Urinary bladder (tissue), 3 donors: ENCODE measurements at regions not wholly inside any gene's neighbourhood (a gene's known extent, or its start where the extent isn't known, plus 50 kb on each side); places are given as distances from the start of the nearest gene placed in this dataset.

Experiments used
- DNase-seq: peaks from one replicate; pipeline ENCODE4 v3.0.0-alpha.2; 2015; ENCODE audit errors: extremely low spot score
- H3K27ac ChIP-seq: one replicate; pipeline ENCODE4 v1.5.1; 2013; ENCODE audit warnings: low read depth, mild to moderate bottlenecking, moderate library complexity
- H3K36me3 ChIP-seq: one replicate; pipeline ENCODE4 v1.6.1; 2013; ENCODE audit warnings: mild to moderate bottlenecking, moderate library complexity; ENCODE audit not compliant: insufficient read depth
- H3K4me1 ChIP-seq: one replicate; pipeline ENCODE4 v1.6.1; 2013; ENCODE audit warnings: mild to moderate bottlenecking, moderate library complexity; ENCODE audit not compliant: insufficient read depth
- H3K4me3 ChIP-seq: one replicate; pipeline ENCODE4 v1.5.1; 2013; ENCODE audit warnings: low read depth, low read length
- WGBS: extraction: QIAGEN DNeasy Blood & Tissue Kit; methylation state at CpG from one replicate; pipeline ENCODE4 v1.1.7; 2013; 5-methylcytosine and 5-hydroxymethylcytosine counted together
- donor health status: healthy with polysubstance abuse.
- donor health status: healthy.

GRCh38 chr4:111506706-111507105 lies 638.5 kb upstream of the FAM241A start:
- Histone ChIP-seq H3K4me1 (no peaks in the 10 kb centered on the region), H3K27ac (no peak overlapping the region), H3K36me3 (no peaks in the 10 kb centered on the region), H3K4me3 (no peak overlapping the region)
- DNase-seq, result no peak
- 72% methylated on average over 2 of the region's 2 CpGs for WGBS

- Histone ChIP-seq H3K27ac (no peak overlapping the region), H3K4me3 (no peak overlapping the region), H3K4me1 (no peaks in the 10 kb centered on the region), H3K36me3 (no peaks in the 10 kb centered on the region)
- no peak for DNase-seq
Measured at GRCh38 chr4:111510535-111510934, 634.7 kb upstream of the FAM241A start.

DNA sequence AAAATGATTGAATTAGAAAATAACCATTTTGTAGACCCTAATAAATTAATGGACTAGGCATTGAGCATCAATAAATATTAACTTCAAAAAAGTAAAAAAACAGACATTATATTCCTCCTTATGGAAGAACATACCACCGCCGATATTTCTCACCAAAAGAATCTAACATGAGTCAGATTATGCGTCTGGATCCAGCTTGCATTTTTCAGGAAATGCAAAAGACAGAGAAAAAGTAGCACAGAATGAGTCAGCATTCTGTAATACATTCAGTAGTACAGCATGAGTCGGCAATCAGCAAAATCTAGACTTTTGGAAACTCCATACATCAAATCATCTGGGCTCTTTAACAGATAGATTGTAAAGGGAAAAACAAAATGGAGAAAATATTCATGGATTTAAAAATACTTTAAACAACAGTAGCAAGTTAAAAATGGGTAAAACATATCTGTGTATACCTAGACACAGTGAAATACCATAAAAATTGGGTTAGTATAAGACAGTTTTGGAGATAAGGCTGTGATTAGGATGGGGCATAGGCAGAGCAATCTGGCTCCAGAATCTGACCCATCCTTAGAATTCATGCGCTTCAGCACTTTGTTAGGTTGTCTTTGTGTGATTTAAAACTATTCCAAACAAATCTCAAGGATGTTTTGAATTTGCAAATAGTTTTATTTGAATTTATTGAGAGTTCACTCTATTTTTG lies 633.0 kb upstream of the FAM241A start:
- Histone ChIP-seq H3K4me1 (no peaks in the 10 kb centered on the region), H3K4me3 (no peak overlapping the region), H3K27ac (no peak overlapping the region), H3K36me3 (no peaks in the 10 kb centered on the region)
- 79% methylated on average over 5 of the region's 5 CpGs for WGBS
- no peak for DNase-seq

GRCh38 chr4:111519683-111520082 lies 625.6 kb upstream of the FAM241A start:
- Histone ChIP-seq H3K27ac (no peak overlapping the region), H3K36me3 (no peaks in the 10 kb centered on the region), H3K4me3 (no peak overlapping the region), H3K4me1 (no peaks in the 10 kb centered on the region)
- no peak for DNase-seq
- WGBS, result 60% methylated on average over 5 of the region's 5 CpGs

DNA sequence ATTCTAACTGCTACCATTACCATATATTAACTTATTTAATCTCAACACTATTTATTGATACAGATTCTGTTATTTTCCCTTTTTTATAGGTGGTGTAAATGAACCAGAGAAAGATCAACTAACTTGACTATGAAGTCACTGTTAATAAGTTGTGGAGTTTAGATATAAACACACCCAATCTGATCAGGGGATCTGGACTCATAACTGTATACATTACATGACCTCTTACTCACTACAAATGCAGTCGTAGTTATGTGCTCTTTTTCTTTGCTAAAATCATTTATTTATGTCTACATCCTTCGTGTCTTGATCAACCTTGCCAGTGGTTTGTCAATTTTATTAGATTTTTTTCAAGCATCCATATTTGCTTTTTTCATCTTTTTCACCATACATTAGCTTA lies 614.8 kb upstream of the FAM241A start:
- no peak overlapping the region for H3K4me3 ChIP-seq
- 53% methylated on average over 2 of the region's 2 CpGs for WGBS
- DNase-seq, result no peak
- H3K27ac ChIP-seq, result no peak overlapping the region
- H3K4me1 ChIP-seq, result no peaks in the 10 kb centered on the region
- no peaks in the 10 kb centered on the region for H3K36me3 ChIP-seq

GRCh38 chr4:111535792-111536191 lies 609.5 kb upstream of the FAM241A start:
- no peak for DNase-seq
- H3K4me3 ChIP-seq, result no peak overlapping the region
- 19% methylated on average over 1 of the region's 1 CpG for WGBS

DNA sequence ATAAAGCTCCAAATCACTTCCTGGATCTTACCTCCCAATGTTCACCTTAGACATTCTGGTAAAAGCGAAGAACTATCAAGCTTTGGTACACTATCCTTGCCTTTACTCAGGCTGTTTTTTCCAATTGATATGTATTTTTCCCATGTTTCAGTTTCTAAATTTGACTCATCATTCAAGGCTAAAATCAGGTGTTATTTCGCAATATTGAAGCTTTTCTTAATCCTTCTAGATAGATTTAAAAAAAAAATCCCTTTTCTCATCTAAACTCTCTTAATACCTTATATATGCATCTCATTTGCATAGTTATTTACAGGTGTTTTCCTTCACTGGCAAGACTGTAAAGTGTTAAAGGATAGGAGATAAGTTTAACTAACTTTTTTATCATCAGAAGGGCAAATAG lies 608.1 kb upstream of the FAM241A start:
- no peak for DNase-seq
- no peak overlapping the region for H3K4me3 ChIP-seq
- 94% methylated on average over 2 of the region's 2 CpGs for WGBS

More at GRCh38 chr4:111535792-111536191, 609.5 kb upstream of the FAM241A start:
- no peaks in the 10 kb centered on the region for H3K4me1 ChIP-seq
- no peak overlapping the region for H3K27ac ChIP-seq
- no peaks in the 10 kb centered on the region for H3K36me3 ChIP-seq

GRCh38 chr4:111537871-111538270 lies 607.4 kb upstream of the FAM241A start:
- no peak overlapping the region for H3K27ac ChIP-seq
- 38% methylated on average over 3 of the region's 3 CpGs for WGBS
- DNase-seq, result no peak
- H3K4me3 ChIP-seq, result no peak overlapping the region
- H3K36me3 ChIP-seq, result no peaks in the 10 kb centered on the region
- H3K4me1 ChIP-seq, result no peaks in the 10 kb centered on the region

More for the DNA sequence above, 608.1 kb upstream of the FAM241A start:
- Histone ChIP-seq H3K27ac (no peak overlapping the region), H3K4me1 (no peaks in the 10 kb centered on the region), H3K36me3 (no peaks in the 10 kb centered on the region)

DNA sequence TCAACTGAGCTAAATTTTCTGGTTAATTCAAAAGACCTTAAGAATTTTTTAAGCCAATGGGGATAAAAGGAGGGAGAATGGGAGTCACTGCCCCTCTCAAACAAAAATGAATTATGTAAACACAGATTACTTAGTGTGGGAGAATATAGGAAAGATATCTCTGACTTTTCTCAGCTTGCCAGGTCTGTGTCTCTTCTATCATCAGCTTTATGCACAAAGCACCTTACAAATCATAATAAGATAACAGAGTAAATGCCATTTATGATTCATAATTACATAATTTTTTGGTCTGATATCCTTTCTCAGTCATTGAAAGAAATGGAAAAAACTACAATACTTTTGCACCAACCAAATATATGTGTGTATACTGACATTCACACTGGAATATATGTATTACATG lies 604.6 kb upstream of the FAM241A start:
- no peak overlapping the region for H3K4me3 ChIP-seq
- no peak for DNase-seq
- no peaks in the 10 kb centered on the region for H3K4me1 ChIP-seq

GRCh38 chr4:111542056-111542455 lies 603.2 kb upstream of the FAM241A start:
- H3K27ac ChIP-seq, result no peak overlapping the region
- no peaks in the 10 kb centered on the region for H3K36me3 ChIP-seq
- DNase-seq, result no peak
- H3K4me3 ChIP-seq, result no peak overlapping the region
- H3K4me1 ChIP-seq, result no peaks in the 10 kb centered on the region

More for the DNA sequence above, 604.6 kb upstream of the FAM241A start:
- Histone ChIP-seq H3K36me3 (no peaks in the 10 kb centered on the region), H3K27ac (no peak overlapping the region)

DNA sequence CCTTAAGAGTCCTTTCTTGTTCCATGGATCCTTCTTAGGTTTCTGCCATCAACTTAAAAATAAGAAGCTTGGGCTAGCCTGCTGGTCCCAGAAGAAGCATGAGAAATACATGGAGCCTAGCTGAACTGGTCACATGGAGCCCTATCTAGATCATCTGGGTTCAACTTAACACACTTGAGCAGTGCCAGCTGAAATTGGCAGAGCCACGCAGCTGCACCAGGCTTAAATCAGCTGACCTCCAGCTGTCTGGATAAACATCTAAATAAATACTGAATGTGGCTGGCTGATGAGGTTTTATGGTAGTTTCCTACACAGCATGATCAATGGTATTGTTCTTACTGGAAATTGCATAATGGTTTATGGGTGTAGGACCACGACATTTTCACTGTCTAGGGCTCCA lies 598.4 kb upstream of the FAM241A start:
- WGBS, result 46% methylated on average over 2 of the region's 2 CpGs
- H3K4me1 ChIP-seq, result no peaks in the 10 kb centered on the region
- no peak overlapping the region for H3K4me3 ChIP-seq
- no peak overlapping the region for H3K27ac ChIP-seq
- DNase-seq, result no peak
- H3K36me3 ChIP-seq, result no peaks in the 10 kb centered on the region

- no peak for DNase-seq
- WGBS, result 78% methylated on average over 5 of the region's 5 CpGs
- Histone ChIP-seq H3K4me3 (no peak overlapping the region), H3K27ac (no peak overlapping the region), H3K36me3 (no peaks in the 10 kb centered on the region), H3K4me1 (no peaks in the 10 kb centered on the region)
Measured at GRCh38 chr4:111556141-111556781, 589.0 kb upstream of the FAM241A start.

DNA sequence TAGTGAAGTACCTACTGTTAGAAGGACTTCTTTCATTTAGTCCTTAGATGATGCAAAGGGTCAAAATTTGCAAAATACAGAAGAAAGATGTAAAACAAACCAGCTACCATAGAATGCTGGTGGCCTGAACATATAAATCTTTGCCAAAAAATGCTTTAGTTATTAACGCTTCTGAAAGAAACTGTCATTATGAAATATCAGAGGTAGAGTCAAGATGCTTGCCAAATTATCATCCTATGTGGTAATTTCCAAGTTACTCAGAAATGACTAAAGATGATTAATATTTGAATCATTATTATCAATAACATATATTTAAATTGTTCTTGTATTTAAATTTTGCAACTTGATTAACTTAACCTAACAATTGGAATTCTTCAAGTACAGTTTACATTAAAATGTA lies 588.4 kb upstream of the FAM241A start:
- Histone ChIP-seq H3K4me1 (no peaks in the 10 kb centered on the region), H3K27ac (no peak overlapping the region), H3K36me3 (no peaks in the 10 kb centered on the region), H3K4me3 (no peak overlapping the region)
- DNase-seq, result no peak
- WGBS, result 84% methylated on average over 1 of the region's 1 CpG

GRCh38 chr4:111562826-111563225 lies 582.4 kb upstream of the FAM241A start:
- Histone ChIP-seq H3K4me1 (no peaks in the 10 kb centered on the region), H3K27ac (no peak overlapping the region), H3K4me3 (no peak overlapping the region), H3K36me3 (no peaks in the 10 kb centered on the region)
- WGBS, result 80% methylated on average over 2 of the region's 2 CpGs
- no peak for DNase-seq
